GM18873 (cell line): ENCODE measurements at regions not wholly inside any gene's neighbourhood (a gene's known extent, or its start where the extent isn't known, plus 50 kb on each side); places are given as distances from the start of the nearest gene placed in this dataset.

Source experiments
- ATAC-seq: cut with Tn5 transposase; IDR thresholded peaks from one replicate; pipeline ENCODE4 v1.9.1; 2021; ENCODE audit warnings: mild to moderate bottlenecking, moderate library complexity, moderate number of reproducible peaks; ENCODE audit not compliant: unreplicated experiment, low FRiP score

DNA sequence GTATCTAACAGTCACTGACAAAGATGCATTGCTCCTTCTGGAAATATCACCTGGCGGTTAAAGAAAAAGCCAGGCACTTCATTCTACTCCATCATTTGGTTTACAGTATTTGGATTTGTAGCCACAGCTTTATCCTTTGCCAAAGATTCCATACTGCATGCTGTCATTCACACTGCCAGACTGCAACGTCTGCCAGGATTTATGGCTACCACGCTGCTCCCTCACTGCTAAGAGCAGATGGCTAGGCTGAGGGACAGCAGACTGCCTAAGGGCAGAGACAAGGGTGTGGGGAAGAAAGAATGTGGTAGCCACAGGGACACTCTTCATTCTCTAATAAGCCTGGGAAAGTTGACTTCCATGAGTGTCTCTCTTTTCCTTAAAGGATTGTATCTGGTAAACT lies 1047.0 kb downstream of the TUSC7 start:
- ATAC-seq = no peak

DNA sequence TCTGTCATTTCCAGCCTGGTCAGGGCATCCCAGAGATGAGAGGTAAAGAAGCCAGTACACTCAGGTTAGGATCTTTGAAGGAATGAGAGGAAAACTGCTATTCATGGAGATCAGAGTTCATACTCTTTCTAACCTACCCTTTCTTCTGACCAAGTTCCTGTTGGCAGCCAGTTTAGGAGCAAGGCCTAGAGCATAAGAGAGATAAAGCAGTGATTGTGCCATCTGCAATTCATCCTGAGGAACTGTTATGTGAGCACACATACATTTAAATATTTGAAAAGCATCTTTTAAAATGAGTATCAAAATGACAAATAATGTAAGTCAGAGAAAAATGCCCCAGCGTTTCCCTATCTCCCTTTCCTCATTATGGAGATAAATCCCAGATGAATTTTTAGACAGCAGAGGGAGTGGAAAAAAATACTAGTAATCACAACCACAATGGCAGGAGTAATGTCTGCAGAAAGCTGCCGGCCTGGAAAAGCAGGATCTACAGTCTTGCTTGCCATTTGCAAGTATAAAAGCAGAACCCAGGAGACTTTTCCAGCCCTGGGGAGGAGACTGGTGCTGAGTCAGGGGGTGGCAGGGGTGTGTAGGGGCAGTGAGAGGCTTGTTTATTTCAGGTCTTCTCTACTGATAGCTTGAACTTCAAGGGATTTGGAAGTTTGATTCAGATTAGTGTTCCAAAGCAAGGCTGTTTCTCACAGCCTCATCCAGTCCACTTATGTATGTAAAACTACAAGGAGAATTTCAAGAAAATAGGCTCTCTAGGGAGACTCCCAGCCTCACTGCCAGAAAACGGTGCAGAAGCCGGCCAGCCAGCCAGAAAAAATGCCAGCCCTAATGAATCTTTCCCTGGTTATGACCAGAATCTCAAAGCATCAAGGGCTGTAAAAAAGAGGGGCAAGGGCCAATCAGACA lies 1052.4 kb downstream of the TUSC7 start:
- no peak for ATAC-seq

DNA sequence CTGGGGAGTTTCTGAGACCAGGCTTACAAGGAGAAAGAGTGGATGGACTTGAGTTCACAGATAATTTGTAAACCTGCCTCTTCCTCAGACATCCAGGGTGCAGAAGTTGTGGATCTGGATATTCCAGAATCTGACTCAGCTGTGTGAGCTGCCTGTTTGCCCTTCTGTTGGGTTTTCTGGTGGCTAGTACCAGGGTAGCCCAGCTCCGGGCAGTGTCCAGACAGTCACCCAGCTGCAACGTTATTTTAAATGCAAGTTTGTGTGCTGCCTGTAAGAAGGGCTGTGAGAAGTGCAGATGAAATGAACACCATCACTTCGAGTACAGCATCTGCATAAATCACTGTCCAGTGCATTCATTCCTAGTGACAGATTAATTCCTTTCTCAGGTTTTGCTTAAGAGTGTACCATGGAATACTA lies 1053.0 kb downstream of the TUSC7 start:
- ATAC-seq = no peak

DNA sequence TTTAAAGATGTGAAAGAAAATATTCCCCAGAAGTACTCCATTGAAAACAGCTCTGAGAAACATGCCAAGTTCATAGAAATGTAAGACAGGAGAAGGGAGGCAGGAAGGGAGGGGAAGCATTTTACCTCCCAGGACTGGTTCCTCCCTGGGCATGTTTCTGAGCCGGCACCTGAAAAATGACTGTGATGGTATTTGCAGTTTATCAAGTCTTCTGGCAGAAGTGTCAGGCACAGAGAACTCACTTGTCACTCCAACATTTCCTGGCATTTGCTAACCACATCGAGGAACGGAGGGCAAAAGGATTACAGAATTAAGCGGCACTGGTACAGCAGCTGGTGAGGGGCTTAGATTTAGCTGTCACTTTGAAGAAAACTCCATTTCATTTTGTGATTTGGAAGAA lies 1054.0 kb downstream of the TUSC7 start:
- ATAC-seq = no peak

DNA sequence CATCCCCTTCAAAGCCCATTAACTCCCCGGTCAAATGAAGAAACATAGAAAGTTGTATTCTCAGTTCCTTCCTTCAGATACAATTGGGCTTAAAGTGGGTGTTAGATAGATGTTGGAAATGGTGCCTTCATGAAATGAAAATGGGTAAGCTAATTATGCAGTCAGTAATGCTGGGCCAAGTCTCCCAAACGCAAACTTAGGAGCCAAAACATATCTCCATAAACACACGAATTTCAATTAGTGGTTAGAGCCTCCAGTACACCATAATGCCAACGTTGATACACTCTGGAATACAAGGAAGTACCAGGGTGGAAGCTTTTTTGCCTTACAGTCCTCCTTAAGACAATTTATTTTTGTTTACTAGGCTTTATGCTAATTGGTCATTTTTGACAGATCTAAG lies 1059.0 kb downstream of the TUSC7 start:
- no peak for ATAC-seq

DNA sequence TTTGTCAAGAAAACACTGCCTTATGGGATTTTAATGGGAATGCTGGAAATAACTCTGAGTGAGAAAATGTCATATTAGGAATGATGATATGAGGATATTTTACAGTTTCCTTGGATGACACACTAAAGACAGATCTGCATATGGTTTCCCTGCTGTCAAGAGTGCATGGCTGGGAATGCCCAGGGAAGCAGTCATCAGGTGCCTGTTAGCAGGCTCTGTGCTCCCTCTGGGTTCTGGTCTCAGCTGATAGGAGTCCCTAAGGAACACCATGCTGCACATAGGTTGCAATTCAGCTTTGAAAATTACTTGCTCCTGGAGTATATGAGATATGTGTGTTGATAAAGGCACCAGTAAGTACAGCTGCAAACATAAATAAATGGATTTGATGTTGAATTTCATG lies 1064.6 kb downstream of the TUSC7 start:
- no peak for ATAC-seq

DNA sequence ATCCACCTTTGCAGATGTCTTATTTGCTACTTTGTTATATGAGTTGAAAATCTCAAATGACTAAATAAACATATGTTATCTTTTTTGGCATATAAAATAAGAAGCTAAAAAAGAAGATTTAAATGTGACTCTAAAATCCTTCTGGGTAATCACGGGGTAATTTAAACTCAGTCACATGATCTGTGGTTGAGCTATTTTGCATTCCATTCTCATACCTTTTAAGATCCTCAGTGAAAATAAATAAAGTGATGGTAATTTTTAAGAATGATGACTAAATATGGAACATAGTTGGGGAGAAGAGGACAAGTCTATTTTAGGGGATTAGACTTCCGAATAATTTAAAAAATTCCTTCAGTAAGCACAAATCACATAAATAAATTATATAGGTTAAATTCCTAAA lies 1076.8 kb downstream of the TUSC7 start:
- no peak for ATAC-seq

DNA sequence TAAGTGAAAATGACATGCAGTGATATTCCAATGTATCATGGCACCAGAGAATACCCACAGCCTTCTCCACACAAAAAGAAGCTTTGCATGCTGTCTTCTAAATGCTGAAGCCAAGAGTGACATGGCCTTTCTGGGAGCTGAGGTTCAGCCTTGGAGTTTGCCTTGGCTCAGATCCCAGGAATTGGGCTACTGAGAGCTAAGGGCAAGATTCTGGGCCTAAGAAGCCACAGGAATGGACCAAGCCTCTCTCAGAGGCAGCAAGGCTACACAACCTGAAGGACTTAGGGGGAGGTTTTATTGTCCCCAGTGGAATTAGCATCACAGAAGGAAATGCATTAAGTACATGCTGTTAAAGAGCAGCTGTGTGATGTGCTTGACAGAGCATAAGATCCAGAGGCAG lies 1078.5 kb downstream of the TUSC7 start:
- no peak for ATAC-seq

DNA sequence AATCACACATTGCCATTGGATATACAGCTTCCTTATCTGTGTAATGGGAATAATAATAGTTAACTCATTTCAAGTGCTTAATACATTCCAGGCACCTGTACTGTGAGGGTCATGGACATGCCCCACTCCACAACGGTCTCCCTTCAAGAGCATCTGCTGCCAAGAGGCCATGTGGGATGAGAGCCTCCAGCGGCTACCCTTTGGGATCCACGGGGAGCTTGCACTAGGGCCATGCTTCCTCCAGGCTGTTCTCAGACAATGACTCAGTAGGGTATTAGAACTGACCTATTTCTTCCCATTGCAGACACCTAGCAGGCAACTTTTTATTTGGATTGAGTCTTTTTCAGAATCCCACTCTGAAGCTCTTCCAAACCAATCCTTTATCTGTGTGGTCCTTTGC lies 1078.9 kb downstream of the TUSC7 start:
- no peak for ATAC-seq

DNA sequence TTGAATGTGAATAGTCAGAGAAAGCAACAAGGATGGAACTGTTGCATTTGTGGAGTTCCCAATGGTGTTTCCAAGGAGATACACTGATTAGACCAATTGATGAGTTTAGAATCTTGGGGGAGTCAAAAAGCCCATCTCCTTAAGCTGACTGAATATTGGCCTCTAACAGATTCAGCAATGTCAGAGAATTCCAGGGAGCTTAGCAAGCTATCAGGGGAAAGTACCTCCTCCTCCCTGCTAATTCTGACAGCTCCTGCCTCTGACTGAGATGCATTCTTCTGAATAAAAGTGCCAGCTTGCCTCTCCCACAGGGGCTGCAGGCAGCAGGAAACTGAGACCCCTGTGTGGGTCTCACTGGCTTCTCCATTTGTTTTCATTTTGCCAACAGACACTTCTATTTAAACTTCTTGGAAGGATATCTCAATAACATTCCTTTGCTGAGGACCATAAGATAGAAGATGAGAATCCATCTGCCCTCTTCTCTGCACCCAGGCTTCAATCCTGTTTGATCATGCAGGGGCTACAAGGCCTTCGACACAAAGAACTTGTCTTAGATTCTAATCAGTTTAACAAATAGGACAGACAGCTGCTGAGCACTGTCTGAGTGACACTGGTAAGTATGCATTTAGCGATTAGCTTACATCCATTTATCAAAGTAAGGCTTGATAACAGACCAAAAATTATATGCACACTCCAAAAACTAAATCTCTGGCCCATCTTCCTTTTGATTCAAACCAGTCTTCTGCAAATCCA lies 1080.8 kb downstream of the TUSC7 start:
- no peak for ATAC-seq

DNA sequence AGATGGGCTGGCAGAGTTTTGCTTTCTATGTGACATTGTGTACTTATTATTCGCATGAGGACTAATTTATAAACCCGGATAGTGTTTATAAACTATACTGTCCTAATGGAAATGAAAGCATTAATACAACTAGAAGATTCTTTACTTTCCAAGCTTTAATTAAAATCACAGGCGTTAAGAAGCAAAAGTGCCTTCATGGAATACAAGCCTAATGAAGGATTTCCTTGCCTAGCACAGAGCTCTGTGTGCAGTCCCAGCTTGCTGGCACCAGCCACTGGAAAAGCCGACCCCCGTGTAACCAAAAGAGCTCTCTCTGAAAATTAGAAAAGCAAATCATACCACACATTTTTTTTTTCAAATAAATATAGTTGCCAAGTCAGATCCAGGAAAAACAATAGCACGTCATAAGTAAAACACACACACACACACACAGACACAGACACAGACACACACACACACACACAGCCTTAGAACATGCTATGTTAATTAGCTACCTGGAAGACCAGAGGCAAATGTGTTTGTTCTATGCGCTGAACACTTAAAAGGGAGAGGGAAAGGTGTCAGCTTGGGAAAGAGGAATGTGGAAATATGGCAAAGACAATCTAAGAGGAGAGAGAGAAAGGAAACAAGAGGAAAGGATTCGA lies 1084.2 kb downstream of the TUSC7 start:
- no peak for ATAC-seq

DNA sequence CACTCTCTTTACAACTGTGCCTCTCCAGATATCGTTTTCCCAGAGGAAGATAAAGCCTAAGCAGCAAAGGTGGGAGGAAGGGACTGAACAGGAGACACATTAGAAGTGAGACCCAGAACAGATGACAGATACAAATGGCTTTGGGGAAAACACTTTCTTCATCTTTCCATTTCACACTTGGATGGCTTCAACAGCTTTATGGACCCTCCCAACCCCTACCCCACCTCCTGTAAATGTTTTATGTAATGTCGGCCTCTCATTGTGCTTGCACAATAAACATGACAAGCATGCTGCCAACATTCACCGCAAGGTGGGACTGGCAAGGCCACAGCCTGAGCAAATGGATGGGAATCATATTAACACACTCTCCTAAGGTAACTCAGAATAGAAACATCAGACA lies 1088.6 kb downstream of the TUSC7 start:
- ATAC-seq = no peak

DNA sequence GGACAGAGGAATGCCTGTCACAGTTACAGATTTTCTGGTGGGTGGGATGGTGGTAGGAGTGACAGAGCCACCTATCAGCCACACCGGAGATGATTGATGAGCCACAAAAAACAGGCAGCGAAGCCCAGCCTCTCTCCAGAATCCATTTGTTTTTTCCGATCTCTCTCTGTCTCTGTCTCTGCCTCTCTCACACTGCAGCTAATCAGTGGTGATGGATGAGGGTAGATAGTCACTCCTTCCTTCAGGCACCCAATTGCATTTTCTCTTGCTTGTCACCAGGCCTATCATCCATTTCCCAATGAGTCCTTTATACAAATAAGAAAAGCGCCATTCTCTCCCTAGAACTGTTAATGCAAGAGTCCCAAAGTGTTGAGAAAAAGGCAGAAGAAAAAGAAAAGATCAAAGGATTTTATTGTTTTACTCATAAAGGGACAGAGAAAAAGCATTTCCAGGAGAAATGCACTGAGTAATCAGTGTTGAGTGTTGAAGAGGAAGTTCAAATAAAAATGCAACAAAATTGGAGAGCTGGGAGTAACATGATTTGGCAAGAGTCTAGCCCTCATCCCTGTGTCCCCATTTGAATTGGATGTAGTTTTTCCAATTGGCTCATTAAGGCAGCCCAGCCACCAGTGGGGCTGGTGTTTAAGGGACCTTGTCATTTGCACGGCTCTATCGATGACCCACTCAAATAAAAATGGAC lies 1089.3 kb downstream of the TUSC7 start:
- ATAC-seq = no peak

DNA sequence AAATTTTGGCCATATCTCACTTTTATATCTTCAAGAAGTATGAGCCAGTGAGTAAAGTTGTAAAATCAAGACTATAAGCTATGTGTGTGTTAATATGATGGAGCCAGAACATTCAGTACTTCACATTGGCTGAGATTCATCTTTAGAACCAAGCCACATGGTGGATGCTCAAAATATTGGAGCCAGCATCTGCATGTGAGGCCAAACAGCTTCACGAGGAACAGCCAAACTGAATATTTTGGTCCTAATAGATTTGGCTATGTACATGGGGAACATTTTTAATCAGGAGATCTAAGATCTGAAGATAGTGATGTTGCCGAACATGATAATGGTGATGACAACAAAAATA lies 1089.8 kb downstream of the TUSC7 start:
- ATAC-seq = no peak

DNA sequence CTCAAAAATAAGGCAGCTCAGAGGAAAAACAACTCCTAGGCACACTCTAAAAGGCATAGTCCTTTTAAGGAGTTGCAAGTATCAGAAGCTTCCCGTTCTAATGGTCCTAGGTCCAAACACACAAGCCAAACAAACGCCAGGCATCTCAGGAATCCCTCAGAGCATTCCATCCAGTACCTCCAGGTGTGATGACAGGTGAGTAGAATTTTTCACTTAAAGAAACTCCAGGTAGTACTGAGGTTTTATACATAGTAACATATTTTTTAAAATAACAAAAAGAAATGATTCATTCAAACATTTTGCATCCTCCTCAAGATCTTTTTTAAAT lies 1092.3 kb downstream of the TUSC7 start:
- ATAC-seq = no peak

DNA sequence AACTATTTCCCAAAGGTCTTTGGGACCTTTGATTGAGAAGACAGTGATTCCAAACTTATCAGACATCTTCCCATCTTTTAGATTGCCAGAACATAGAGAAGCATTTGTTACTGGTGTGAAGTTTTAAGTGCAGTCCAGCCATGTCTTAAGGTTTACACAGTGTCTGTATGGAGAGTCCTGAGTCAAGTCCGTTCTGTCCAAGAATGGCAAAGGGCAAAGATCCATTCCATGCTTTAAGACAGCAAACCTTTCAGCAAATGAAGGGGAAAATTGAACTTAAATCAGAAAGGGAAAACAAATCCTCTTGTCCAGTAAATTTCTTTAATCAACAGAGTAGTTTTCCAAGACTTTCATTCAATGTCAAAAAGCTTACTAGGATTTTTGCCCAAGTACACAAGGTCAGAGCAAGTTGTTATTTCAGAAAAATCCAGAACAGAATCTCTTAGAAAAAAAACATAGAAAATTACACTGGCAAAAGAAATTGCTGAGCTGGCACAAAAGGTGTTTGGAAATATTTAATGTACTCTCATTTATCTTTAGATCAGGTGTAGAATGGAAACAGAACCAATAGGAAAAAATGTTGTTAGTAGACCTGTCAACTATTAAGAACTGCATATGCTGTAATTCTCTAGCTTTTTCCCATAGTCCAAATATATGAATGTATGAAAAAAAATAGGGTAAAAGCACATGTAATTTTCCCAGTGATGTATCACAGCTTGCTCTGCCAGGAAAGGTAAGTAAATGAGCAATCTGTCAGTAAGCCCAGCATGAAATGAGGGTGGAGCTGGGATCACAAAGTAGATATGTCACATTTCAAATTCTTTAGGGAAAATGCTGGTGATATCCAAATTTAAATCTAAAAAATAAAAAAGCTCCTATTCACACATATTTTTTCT lies 1099.9 kb downstream of the TUSC7 start:
- no peak for ATAC-seq

DNA sequence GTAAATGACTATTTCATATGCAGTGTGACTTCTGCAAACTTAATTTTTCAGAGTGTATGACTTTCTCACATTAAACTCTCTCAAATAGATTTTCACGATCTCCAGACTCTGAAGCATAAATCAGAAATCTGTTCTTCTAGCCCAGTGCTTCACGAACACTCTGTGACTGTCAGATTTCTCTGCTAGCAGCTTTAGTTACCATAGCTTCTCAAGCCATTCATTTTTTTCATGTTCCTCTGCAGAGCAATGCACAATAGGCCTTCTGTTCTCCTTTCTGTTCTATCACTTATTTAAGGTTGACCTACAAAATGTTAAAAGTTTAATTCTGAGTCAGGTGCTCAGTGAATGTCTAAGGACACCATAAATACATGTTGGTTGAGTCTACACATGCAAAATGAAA lies 1102.2 kb downstream of the TUSC7 start:
- ATAC-seq = no peak

DNA sequence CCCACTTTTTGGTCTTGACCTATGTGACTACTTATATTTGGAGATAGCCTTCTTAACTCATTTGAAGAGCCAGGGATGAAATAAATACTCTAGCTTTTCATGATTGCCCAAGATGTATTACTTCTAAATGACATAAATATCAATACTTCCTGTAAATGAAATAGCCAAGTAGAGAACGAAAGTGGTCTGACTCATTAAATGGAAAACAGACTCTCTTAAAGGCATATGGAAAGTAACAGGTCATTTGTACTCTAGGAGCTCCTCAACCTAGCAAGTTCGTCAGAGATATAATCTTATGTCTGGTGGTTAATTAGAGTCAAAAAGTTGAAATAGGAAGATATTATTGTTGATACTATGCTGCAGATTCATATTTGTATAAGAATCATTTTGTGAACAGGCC lies 1105.4 kb downstream of the TUSC7 start:
- ATAC-seq = no peak

DNA sequence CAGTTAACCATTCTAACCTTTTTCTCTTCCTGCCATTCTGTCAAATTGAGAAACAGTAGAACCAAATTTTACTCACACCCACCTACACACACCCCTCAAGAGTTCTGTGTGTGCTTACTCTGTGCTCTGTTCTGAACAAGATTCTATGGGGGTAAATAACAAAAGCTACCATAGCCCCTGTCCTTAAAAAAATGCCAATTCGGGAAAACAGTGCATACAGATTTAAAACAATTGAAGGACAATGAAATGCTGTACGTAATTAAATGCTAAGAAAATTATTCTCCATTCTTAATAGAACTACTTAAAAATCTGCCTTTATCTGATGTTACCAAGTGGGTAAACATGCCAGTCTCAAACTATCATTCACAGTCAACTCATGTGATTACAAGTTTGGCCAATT lies 1107.5 kb downstream of the TUSC7 start:
- no peak for ATAC-seq

DNA sequence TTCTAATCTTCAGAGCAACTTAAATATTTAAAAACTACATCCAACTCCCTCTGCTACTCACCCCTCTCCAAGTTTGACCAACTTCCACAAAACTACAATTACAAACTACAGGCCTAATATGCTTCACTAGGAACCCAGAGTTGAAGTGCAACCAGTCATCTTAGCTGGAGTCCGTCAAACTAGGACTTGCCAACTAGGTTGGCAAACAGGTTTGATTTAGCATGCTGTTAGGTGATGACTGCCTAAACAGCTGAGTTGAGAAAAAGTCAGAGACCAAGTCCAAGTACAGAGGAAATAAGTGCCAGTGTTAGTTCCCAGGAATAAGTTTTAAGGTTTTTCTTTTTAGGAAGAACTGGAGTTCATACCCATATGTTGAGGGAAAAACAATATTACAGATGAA lies 1109.0 kb downstream of the TUSC7 start:
- no peak for ATAC-seq
